GM19372 (cell line): ENCODE measurements at regions not wholly inside any gene's neighbourhood (a gene's known extent, or its start where the extent isn't known, plus 50 kb on each side); places are given as distances from the start of the nearest gene placed in this dataset.

ENCODE experiments used
- ATAC-seq: cut with Tn5 transposase; IDR thresholded peaks from one replicate; pipeline ENCODE4 v1.9.1; 2021; ENCODE audit warnings: mild to moderate bottlenecking, low read depth, moderate library complexity; ENCODE audit not compliant: unreplicated experiment

DNA sequence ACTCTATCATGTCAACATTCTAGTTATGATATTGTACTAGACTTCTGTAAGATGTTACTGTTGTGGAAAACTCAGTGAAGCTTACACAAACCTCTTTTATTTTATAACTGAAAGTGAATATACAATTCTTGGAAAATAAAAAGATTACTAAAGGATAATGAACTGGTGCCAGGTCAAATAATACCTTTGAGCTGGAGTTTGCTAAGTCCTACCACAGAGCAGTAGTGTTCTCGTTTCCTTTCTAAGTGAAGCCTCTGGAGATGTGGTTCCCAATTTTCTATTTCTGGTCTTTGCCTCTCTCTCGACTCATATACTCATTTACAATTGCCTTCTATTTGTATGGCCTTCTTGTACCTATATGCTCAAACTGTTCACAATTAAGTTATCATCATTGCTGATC is 942.9 kb downstream of the SQOR start:
- ATAC-seq: no peak

DNA sequence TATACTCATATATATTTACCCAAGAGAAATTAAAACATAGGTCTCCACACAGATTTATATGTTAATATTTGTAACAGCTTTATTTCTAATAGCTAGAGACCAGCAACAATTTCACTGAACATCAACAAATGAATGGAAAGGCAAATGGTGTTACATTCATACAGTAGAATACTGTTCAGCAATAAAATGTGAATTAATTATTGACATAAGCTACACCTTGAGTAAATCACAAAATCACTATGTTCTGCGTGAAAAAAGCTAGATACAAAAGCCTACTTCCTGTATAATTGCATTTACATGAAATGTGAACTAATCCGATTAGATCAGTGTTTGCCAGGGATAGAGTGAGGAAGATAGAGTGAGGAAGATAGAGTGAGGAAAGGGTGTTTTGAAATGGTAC is 945.7 kb downstream of the SQOR start:
- no peak for ATAC-seq

DNA sequence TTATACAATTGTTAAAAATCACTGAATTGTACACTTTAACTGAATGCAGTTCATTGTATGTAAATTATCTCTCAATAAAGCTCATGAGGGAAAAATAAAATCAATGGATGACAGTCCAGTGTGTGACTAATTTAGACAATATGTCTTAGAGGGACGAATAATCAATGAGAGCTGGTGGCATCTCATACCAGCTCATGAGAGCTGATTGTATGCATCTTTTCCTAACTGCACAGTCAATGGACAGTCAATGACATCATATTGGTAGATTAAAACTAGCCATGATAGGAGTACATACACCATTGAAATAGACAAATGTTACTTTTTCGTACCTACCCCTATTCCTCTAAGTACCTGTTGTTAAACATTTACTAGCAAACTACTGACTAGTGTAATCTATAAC is 946.1 kb downstream of the SQOR start:
- ATAC-seq: no peak

DNA sequence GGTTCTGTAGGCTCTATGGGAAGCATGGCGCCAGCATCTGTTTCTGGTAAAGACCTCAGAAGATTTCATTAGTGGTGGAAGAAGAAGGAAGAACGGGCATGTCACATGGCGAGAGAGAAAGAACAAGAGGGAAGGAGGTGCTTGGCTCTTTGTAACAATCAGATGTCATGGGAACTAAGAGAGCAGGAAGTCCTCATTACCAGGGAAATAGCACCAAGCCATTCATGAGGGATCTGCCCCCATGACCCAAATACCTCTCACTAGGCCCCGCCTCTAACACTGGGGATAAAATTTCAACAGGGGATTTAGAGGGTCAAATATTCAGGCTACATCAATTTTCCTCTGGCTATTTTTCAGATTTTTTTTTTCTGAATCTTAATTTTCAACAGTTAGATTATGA is 954.3 kb downstream of the SQOR start:
- ATAC-seq: no peak

DNA sequence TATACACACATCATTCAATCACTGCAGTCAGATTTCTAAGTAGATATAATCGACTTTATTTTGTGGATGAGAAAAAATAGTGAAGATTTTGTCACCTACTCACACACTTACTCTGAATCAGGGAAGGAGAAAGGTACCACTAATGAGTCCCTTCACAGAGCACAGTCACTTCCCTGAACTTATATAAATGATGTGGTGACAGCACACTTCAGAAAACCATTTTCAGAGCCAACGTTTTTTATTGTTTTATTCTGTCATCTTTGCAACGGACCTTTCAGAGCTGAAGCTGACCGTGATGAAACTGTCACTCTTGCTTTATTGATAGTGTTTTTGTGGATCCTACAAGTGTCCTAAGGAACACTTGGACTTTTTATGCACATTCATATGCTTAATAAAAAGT is 956.6 kb downstream of the SQOR start:
- ATAC-seq: no peak

DNA sequence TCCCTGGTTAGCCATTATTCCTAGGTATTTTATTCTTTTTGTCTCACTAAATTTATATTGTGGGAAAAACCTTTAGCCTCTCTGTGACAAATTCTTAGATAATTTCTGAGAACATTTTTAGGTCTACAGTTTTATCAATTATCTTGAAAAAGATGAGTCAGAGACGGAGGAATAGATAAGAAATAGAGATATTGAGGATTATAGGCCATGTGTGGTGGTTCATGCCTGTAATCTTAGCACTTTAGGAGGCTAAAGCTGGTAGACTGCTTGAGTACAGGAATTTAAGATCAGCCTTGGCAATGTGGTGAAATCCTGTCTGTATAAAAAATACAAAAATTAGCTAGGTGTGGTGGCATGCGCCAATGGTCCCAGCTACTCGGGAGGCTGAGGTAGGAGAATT is 960.2 kb downstream of the SQOR start:
- ATAC-seq: no peak

DNA sequence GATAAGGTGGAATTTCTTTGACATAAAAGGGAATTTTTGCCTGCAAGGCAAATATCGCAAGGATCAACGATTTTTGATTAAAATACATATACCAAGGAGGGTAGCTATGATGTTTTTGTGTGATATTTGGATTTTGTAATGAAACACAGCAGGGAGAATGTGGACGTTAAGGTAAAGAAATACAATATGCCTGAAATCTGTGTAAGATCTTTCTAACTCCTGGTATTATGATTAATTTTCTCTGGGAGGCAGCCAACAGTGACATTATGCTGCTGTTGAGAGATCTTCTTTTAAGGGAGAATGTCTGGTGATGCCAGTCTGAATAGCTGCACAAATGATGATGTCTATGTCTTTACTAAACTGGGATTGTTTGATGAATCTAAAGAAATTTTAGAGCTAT is 972.2 kb downstream of the SQOR start:
- ATAC-seq: no peak

DNA sequence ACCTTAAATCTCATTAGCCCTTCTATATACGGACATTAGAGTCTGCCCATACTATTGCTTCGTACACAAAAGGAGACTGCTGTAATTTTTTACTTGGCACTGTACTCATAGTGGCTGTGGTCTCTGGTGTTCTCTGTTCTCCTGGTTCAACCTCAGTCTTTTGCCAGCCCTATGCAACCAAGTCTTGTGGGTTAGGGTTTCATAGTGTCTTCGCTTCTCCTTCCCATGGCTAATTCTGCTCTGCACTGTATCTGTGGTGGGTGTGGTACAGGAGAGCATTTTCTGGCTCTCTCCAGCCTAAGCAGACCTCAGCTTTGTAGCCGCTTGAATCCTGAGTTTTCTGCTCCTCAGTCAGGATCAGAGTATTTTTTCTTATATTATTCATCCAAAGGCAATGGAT is 981.2 kb downstream of the SQOR start:
- no peak for ATAC-seq

DNA sequence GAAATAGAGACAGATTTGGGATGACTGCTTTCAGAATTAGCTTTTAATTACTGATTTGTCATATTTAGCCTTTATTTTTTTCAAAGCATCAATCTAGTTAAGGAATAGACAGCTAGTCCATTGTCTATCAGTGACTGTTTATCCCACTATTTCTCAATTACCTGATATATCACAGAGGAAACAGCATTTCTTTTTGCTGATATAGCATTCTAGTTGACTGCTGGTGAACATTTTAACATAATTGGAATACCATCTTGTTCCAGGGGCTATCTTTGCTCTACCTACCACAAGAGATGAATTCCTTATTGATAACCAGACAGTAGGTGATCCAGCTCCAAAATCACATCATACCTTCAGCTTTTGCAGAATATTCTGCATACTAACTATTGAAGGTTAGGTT is 982.7 kb downstream of the SQOR start:
- no peak for ATAC-seq

DNA sequence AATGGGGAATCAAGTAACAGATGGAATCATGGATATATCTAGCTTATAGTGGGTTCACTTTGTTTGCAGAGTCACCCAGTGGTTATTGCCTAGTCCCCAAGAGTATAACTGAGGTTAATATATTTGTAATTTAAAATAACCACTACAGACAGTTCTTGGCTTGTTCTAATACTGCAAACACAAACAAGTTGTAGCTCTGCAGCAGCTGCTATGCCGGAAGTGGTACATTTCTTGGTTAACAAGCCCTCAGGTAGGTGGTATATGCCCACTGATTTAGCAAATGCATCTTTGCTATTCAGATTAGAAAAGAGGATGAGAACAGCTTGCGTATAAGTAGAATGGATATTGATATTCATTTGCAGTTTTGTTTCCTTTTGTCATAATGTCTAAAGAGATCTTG is 984.2 kb downstream of the SQOR start:
- no peak for ATAC-seq

DNA sequence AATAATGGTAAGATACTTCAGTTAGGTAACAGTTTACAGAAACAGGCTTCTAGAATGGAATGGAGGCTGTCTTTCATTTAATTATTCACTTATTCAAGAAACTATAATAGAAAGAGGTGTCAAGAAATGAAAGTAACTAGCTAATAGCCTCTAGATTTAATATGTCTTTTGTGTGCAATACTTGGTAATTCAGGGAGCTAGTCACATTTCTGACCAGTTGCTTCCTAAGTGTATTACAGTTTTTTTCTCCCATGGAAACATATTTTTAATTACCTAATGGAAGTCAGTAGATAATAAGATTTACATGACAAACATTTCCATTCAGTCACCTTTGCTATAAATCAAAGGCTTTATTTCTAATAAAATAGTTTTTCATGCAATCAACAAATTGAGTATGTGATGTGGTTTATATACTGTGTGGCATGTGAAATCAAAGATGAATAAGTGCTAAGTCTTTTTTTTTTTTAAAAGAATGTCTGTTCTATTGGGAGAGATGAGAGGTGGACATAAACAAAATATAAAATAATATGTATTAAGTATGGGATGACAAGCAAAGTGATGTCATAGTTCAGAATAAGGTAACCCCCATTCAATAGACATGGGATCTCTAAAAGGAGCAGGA is 985.7 kb downstream of the SQOR start:
- ATAC-seq: no peak

DNA sequence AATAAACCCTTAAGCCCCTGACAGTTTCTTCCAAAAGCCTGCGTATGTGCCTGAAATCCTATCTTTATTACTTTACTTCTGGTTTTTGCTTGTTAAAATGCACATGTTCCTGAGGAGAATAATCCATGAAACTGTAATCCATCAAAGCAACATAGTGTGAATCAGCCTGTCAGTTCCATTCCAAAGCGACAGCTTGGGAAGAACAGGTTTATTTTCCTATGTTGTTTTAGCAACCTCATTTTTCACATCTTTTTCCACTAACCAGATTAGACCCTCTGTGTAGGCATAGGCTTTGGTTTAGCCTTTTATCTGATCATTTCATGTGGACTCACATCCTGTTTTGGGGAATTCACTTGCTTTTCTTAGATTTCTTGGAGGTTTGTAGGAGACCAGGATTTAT is 988.0 kb downstream of the SQOR start:
- no peak for ATAC-seq

DNA sequence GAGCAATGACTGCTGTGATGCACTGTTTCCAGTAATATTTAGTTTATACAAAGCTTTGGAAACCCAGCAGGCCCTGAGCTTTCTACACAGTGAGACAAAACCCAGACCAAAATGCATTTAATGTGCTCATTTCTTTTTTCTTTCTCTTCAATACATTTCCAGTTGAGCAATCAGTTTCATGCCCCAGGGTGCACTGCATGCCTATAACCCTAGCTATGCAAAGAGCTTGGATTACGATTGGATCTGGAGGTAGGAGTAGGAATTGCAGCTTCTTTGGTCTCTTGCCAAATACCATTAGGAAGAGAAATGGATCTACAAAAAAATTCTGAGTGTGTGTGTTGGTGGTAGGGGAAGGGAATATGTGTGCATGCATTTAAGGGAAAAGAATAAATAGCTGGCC is 1001.4 kb downstream of the SQOR start:
- no peak for ATAC-seq

DNA sequence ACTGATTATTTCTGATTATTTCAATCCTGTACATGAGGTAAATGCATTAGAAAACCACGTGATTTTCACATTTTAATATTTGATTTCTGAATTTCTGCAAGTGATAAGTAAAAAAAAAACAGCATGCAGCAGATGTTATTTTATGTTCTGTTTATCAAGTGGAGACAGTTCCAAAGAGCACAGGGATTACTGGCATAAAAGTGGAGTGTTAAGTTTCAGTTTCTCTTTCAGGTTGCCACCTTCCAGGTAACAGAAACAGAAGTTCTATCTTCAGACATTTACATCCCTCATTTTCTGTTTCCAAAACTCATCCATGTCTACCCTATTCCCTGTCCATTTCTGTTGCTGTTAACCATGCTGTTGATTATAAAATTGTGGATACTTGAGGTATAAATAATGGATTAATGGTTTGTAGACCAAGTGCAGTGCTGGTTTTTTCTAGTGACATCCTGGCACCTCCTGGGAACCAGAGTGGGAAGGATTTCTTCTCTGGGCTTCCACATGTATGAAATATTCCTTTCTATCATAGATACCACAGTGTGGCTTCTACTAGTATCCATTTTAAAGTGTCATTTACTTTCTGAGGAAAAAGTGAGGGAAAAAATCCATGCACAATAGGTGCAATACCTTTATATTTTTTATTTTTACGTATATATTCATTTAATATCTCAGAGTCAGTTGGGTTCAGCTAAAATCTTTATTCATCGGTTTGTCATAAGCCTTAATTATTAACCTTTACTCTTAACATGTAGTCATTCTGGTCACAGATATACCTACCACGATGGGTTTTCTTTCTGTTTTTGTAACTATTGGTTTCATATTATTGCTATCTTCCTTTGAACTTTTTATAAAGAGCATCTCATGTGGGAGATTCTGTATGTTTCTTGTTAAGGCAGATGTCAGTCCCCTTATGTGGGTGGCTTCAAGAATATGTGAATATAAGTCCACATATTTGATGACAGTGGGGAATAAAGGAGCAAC is 1010.0 kb downstream of the SQOR start:
- ATAC-seq: no peak

DNA sequence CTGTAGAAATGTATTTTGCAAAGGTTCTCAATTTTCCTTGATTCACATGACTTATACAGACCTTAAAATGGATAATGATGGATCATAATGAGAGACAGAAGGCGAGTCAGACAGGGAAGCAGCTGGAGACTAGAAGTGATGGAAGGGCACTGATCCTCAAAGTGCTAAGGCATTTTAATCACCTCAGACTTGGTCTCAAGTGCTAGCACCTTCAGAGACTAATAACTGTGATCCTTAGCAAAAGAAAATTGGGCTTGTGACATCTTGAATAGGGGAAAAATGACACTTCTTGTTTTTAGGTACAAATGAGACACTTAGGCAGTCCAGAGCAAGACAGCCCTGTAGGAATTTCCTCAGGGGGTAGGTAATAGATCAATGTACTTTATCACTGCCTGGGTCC is 1011.7 kb downstream of the SQOR start:
- no peak for ATAC-seq

DNA sequence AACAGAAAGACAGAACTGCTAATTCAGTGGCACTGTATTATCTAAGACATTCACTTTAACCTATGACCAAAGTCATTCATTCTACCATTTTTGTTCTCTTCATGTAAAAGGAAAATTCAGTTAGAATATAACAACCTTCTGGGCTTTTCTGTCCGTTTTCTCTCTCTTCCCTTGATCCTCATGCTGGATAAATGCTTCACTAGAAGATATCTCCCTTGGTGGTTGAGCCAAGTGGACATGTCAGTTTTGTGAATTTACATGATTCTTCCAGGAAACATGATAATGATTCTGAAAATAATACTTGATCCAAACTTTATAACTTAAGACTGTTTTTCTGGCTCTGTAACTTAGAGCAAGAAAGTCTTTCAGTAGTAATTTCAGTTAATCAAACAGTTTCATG is 1012.2 kb downstream of the SQOR start:
- no peak for ATAC-seq

DNA sequence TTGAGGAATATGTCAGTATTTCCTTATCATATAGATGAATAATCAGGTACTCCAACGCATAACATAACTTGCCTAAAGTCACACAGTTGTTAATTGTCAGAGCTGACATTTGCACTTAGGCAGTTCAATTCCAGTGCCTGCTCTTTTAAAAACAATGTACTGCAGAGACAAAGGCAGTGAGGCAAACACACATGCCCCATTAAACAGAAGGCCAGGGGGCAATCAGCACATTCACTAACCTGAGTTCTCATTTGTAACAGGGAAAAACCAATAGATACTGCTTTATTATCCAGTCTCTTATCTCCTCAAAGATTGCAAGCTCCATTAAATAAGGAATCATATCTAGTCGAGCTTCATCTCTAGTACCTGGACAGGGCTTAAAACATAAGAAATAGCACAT is 1017.4 kb downstream of the SQOR start:
- ATAC-seq: no peak

DNA sequence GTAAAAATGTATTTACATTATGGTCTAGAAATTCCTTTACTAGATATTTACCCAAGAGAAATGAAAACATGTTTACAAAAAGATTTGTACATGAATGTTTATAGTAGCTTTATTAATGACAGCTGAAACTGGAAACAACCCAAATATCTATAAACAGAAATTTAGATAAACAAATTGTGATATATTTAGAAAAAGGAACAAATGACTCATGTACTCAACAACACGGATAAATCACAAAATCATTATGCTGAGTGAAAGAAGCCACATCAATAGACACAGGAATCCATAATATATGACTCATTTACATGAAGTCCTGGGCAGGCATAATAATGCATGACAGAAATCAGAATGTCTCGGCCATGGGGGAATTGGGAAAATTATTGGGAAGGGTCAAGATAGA is 1020.2 kb downstream of the SQOR start:
- no peak for ATAC-seq

DNA sequence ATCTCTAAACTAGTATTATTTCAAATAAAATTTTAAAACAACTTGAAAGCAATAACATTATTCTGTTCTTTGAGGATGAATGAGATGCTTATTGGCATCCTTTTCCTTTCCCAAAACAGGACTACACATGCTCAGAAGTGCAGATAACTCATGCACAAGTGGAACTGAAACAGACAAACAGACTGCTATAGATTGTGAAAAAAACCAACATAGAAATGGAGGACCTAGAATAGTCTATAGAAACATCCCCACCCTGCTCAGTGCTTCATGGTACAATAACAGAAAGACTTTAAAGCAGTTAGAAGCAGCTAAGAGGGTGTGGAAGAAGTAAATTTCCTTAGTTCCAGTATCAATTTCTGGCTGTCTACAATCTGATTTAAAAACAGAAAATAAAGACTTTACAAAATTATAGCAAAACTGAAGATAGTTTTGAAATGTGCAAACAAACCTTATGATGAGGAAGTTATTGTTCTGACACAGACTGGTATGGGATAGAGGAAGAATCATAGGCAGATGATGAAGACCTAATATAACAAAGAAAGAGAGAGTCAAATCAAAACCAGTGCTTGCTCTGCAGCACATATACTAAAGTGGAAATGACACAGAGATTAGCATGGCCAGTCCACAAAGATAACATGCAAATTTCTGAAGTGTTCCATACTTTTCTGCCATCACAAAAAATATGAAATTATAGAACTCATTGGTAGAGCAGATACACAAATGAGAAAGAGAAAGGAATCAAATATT is 1025.4 kb downstream of the SQOR start:
- ATAC-seq: peak; percentile 59

DNA sequence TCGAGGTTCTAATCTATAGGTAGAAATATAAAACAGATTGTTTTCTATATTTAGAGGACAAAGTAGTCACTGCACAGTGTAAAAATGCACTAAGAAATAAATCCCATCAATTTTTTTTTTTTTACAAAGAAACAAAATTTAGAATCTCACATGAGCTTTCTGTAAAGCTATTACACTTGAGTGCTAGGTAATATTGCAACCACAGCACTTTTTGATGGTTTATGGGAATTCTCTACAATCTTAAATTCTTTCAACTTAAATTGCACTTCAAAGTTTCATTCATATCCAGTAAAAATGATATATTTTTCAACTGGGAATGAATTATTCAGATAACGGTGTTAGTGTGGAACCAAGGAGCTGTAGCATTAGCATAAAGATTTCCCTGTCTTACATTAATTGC is 1035.4 kb downstream of the SQOR start:
- no peak for ATAC-seq

DNA sequence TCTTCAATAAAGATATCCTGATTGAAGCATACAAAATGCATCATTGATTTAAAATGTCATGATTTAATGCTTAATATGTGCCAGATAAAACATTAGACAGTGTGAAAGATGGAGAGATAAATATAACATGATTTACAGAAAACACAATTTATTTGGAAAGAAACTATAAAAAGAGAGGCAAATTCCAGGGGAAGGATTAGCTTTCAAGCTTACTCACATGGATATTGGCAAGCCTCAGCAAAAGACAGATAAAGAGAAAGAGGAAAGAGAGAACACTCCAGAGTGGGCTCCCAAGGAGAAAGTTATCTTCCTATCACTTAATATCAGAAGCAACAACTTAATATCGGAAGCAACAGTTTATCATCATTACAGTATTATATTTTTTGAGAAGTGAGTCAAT is 1036.5 kb downstream of the SQOR start:
- ATAC-seq: no peak
